Neural cell (in vitro differentiated cells): ENCODE measurements at regions not wholly inside any gene's neighbourhood (a gene's known extent, or its start where the extent isn't known, plus 50 kb on each side); places are given as distances from the start of the nearest gene placed in this dataset.

Source experiments
- EP300 ChIP-seq: fragments of 450-650 bp; conservative IDR thresholded peaks from 2 replicates; pipeline ENCODE4 v1.6.1; 2014; ENCODE audit warnings: antibody characterized with exemption, mild to moderate bottlenecking, moderate library complexity; ENCODE audit not compliant: poor library complexity, severe bottlenecking
- TF ChIP-seq, protein P1 (sequence below): IDR thresholded peaks from 2 replicates; pipeline ENCODE4 v1.6.1; 2012; ENCODE audit warnings: borderline replicate concordance
- TF ChIP-seq, protein P2 (sequence below): fragments of 450-650 bp; IDR thresholded peaks from 2 replicates; pipeline ENCODE4 v1.5.1; 2014; ENCODE audit warnings: antibody characterized with exemption, mild to moderate bottlenecking, moderate library complexity; ENCODE audit not compliant: poor library complexity, severe bottlenecking

DNA sequence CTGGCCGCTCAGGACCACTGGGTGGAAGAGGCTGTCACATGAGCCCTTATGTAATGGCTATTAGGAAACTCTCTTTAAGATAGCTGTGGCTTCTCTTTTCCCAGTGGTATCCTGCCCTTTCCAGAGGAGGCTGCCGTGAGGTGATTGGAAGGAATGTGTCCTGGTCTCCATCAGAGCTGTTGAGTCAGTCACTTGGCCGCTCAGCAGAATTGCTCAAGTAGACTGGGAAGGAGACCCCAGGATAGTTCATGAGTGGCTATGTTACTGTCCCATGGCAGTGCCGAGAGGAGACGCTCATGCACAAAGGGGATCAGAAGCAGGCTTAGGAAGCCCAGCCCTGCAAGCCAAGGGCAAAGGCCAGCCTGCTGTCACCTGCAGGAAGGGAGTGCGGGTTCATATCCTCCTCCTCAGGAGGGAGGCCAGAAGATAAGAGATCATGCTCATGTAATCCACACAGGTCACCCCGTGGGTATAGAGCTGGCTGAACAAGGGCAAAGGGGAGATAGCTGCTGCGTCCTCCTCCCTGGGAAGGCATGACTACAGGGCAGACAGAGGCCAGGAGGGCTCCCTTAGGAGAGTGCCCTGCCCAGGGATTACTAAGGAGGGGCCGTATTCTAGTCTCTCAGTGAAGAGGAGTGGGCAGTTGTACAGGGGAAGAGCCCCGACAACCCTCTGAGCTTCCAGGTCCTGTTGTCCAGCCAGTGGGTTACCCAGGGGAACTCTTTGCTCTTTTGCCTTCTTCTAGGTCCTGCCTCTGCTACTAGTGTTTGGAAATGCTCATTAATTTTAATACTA is 137.0 kb upstream of the MAX start:
- TF ChIP-seq, protein P1, sequence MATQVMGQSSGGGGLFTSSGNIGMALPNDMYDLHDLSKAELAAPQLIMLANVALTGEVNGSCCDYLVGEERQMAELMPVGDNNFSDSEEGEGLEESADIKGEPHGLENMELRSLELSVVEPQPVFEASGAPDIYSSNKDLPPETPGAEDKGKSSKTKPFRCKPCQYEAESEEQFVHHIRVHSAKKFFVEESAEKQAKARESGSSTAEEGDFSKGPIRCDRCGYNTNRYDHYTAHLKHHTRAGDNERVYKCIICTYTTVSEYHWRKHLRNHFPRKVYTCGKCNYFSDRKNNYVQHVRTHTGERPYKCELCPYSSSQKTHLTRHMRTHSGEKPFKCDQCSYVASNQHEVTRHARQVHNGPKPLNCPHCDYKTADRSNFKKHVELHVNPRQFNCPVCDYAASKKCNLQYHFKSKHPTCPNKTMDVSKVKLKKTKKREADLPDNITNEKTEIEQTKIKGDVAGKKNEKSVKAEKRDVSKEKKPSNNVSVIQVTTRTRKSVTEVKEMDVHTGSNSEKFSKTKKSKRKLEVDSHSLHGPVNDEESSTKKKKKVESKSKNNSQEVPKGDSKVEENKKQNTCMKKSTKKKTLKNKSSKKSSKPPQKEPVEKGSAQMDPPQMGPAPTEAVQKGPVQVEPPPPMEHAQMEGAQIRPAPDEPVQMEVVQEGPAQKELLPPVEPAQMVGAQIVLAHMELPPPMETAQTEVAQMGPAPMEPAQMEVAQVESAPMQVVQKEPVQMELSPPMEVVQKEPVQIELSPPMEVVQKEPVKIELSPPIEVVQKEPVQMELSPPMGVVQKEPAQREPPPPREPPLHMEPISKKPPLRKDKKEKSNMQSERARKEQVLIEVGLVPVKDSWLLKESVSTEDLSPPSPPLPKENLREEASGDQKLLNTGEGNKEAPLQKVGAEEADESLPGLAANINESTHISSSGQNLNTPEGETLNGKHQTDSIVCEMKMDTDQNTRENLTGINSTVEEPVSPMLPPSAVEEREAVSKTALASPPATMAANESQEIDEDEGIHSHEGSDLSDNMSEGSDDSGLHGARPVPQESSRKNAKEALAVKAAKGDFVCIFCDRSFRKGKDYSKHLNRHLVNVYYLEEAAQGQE: no peak
- TF ChIP-seq, protein P2, sequence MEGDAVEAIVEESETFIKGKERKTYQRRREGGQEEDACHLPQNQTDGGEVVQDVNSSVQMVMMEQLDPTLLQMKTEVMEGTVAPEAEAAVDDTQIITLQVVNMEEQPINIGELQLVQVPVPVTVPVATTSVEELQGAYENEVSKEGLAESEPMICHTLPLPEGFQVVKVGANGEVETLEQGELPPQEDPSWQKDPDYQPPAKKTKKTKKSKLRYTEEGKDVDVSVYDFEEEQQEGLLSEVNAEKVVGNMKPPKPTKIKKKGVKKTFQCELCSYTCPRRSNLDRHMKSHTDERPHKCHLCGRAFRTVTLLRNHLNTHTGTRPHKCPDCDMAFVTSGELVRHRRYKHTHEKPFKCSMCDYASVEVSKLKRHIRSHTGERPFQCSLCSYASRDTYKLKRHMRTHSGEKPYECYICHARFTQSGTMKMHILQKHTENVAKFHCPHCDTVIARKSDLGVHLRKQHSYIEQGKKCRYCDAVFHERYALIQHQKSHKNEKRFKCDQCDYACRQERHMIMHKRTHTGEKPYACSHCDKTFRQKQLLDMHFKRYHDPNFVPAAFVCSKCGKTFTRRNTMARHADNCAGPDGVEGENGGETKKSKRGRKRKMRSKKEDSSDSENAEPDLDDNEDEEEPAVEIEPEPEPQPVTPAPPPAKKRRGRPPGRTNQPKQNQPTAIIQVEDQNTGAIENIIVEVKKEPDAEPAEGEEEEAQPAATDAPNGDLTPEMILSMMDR: no peak
- no peak for TF ChIP-seq EP300
